Fibroblast of peridontal ligament (primary cell): ENCODE measurements at regions not wholly inside any gene's neighbourhood (a gene's known extent, or its start where the extent isn't known, plus 50 kb on each side); places are given as distances from the start of the nearest gene placed in this dataset.
"Not testable (repeated sequence)": the region's sequence is repeated elsewhere in the genome, so short reads cannot be mapped to it uniquely, and the experiment has no call there.

ENCODE experiments used
- DNase-seq: peaks from one replicate; pipeline ENCODE4 v3.0.0-alpha.2; 2010; ENCODE audit errors: extremely low read depth

GRCh38 chr7:149604521-149604920 lies 106.9 kb upstream of the ZNF746 start:
- DNase-seq, result peak; percentile 7

GRCh38 chr7:149600669-149601330 lies 103.2 kb upstream of the ZNF746 start:
- DNase-seq, result not testable (repeated sequence)

DNA sequence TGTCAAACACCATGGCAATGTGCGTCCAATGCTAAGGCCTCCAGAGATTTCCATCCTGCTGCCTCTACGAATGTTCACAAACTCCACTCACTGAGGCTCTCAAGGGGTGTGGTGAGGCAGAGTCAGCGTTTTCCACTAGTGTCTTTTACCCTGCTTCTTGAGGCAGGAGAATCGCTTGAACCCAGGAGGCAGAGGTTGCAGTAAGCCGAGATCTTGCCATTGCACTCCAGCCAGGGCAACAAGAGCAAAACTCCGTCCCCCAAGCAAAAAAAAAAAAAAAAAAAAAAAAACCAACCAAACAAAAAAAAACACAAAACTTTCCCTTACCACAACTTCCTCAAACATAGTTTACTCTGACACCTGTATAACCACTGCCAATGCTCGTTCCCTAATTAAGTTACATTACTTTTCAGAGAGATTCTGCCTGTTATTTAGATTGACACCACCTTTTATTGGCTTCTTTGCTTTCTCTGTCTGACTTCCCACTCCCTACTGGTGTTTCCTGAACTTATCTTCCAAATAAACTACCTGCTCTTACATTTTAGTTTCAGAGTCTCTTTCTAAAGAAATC lies 102.1 kb upstream of the ZNF746 start:
- no peak for DNase-seq

GRCh38 chr7:149598721-149599308 lies 101.2 kb upstream of the ZNF746 start:
- DNase-seq, result peak; percentile 23

DNA sequence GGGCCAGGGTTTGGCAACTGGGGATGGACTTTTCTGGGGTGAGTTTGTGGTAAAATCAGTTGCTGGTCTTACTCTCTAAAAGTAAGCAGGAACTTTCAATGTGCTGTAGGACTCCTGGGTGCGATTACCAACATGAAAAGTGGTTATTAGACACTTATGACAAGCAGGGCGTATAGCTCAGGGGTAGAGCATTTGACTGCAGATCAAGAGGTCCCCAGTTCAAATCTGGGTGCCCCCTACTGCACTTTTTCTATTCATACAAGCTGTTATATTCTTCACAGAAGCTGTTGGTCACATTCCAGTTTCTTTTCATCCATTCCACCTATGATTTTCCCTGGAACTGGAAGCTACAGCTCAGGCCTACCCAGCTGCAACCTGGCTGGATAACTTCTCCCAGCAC lies 100.2 kb upstream of the ZNF746 start:
- not testable (repeated sequence) for DNase-seq

DNA sequence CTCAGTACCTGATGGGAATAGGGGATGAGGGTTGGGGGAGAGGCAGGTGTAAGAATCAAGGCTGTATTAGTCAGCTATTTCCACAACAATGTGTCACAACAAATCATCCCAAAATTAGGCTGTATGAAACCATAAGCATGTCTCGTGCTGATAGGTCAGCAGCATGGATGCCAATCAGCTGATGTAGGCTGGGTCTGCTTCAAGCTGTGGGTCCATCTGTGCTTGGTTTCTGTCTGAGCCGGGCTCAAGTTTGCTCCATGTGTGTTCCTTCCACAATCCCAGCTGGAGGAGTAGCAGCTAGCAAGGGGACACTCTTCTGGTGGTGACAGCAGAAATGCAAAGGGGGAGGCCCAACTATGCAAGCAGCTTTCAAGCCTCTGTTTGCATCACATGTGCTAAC lies 97.9 kb upstream of the ZNF746 start:
- no peak for DNase-seq

GRCh38 chr7:149595078-149595477 lies 97.5 kb upstream of the ZNF746 start:
- no peak for DNase-seq

DNA sequence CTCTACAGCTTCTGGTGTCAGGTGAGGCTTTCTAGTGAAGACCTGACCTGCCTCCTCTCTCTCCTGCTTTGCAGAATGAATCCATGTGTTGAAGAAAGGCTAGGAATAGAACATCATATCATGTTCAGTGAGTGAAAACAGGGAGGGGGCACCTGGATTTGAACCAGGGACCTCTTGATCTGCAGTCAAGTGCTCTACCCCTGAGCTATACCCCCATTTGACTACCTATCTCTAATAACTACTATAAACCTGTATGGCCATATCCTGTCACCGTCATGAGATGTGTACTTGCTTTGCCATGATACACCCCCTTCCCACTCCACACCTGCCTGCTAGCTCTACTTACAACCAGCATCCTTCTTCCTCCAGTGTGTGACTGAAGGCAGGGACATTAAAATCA lies 91.3 kb upstream of the ZNF746 start:
- no peak for DNase-seq

DNA sequence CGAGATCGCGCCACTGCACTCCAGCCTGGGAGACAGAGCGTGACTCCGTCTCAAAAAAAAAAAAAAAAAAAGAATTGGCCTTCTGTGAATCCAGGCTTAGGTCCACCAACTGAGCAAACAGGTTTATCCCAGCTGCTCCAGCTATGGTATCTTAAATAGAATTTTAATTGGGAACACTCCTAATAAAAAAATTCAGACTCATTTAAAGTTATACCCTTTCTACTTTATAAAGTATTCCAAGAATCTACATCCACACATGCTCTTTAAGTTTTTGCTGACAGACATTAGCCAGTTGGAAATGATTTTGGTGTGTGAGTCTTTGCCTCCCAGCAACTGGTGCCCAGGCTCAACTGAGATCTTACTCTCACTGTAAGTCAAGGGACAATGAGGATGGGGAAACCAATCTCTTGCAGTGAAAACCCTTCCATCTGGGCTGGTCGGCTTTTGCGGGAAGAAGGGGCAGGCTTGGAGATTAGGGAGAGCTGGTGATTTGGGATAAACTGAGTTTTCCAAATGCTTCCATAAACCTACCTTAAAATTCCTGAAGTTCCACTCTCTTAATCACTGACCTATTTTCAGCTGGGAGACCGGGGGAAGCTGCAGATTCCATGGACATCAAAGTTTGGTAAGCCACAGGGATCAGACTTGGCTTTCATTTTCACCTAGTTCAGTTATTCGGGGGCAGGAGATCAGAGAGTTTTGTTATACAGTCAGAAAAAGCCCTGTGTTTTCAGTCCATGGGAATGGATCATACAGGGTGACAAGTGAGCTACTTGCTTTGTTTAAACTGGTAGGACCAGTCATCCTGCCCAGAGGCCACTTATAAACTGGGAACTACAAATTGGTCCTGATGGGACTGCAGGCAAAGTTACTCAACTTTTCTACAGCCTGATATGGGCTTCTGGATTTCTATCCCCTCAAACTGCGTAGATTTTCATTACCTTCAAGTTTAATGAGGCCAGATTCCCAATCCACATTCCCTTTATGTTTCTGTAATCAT lies 89.3 kb upstream of the ZNF746 start:
- DNase-seq, result no peak

DNA sequence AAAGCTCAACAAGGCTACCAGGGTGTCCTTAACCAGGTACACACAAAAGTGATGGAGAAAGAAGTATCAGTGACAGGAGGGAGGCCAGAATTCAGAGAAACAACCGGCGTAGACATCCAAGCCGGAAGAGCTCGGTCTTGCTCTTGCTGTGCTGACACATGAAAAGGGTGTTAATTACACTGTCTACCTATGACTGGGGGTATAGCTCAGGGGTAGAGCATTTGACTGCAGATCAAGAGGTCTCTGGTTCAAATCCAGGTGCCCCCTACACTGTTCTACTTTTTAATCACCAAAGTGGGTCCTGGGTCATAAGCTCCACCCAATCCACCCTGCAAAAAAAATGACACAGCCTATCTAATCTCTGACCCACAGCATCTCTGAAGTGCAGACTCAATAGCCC lies 86.9 kb upstream of the ZNF746 start:
- DNase-seq, result no peak

DNA sequence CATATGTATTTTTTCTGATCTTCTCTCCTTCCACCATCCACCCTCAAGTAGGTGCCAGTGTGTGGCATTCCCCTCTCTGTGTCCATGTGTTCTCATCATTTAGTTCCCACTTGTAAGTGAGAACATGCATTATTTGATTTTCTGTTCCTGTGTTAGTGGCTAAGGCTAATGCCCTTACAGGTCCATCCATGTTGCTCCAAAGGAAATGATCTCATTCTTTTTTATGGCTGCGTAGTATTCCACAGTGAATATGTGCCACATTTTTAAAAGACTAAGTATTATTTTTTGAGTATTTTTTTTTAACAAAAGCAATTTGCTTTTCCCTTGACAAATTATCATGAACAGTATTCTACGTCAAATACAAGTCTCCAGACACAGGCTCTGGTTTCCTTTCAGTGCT lies 86.4 kb upstream of the ZNF746 start:
- DNase-seq, result no peak

DNA sequence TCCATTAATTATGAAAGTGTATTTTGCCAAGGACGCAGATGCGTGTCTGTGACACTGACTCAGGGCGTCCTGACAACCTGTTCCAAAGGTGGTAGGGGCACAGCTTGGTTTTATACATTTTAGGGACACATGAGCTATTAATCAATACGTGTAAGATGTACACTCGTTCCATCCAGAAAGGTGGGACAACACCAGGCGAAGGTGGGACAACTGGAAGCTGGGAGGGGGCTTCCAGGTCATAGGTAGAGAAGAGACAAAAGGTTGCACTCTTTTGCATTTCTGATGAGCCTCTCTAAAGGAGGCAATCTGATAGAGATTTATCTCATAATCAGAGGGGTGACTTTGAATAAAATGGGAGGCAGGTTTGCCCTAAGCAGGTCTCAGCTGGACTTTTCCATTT lies 82.7 kb upstream of the ZNF746 start:
- DNase-seq, result no peak

GRCh38 chr7:149579365-149579764 lies 81.8 kb upstream of the ZNF746 start:
- DNase-seq, result not testable (repeated sequence)

GRCh38 chr7:149574428-149574827 lies 76.8 kb upstream of the ZNF746 start:
- not testable (repeated sequence) for DNase-seq

DNA sequence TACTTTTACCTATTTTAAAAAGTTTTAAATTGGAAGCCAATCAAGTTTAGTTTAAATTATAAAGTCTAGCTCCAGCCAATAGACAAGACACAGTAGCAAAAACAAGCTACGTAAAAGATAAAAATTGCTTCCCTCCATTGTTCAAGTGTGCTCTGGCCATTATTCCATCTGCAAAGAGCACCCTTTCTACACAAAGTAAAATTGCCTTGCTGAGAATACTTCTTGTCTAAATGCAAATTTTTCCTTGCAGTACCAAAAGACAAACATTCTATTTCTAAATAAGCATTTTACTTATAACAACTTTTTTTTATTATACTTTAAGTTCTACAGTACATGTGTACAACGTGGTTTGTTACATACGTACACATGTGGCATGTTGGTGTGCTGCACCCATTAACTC lies 75.9 kb upstream of the ZNF746 start:
- DNase-seq, result no peak

GRCh38 chr7:149572920-149573319 lies 75.3 kb upstream of the ZNF746 start:
- not testable (repeated sequence) for DNase-seq

DNA sequence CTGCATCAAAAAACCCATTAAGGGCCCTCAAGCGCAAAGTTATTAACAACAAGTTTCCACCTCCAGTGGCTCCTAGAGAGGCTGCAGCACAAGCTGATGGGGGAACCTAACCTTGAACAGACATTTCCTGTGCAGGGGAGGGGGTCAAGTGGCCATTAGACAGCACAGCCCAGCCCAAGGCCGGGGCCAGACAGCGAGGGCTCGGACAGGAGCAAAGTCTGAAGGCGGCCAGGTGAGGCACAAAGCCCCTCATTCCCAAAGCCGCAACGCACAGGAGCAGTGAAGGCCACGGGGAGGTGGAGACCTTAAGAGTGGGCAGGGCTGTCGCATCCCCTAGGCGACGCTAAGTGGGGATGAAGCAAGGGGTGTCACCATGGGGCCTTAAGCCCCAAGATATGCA lies 73.2 kb upstream of the ZNF746 start:
- DNase-seq, result no peak

- no peak for DNase-seq
These were observed 72.3 kb upstream of the ZNF746 start for GRCh38 chr7:149569726-149570422.

DNA sequence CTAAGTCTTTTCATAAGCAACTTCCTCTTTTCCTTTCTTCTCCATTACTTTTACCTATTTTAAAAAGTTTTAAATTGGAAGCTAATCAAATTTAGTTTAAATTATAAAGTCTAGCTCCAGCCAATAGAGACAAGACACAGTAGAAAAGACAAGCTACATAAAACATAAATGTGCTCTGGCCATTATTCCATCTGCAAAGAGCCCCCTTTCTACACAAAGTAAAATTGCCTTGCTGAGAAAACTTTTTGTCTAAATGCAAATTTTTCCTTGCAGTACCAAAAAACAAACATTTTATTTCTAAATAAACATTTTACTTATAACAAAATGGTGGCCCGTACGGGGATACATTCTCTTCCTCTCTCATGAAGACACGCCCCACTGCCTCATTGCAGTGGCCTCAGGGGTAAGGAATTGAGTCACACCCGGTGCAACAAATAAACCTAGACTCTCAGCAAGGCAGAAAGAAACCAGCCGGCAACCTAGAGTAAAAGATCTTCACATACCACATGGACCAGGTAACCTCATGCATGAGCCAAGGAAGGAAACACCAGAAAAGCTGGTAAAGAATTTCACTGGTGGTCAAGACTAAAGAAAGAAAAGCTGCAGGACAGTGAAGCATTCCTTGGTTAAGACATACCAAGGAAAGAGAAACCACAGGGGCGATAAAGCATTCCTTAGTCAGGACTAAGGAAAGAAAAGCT lies 71.6 kb upstream of the ZNF746 start:
- no peak for DNase-seq

- DNase-seq, result no peak
These were observed 70.6 kb upstream of the ZNF746 start for GRCh38 chr7:149568218-149568617.

DNA sequence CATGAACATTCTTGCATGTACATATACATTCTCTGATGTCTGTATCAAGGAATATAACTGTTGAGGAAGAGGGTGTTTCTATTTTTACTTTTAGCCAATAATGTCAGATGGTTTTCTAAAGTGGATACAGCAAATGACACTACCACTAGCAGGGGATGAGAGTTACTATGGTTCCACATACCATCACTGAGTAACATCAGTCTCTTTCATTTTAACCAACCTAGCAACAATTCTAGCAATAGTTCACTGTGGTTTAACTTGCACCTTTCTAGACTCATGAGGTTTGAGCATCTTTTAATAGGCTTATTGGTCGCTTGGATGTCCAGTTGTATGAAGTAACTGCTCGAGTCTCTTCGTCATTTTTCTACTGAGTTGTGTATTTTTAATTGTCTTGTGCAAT lies 68.5 kb upstream of the ZNF746 start:
- no peak for DNase-seq
